Activated naive CD8-positive, alpha-beta T cell (primary cell): ENCODE measurements at regions not wholly inside any gene's neighbourhood (a gene's known extent, or its start where the extent isn't known, plus 50 kb on each side); places are given as distances from the start of the nearest gene placed in this dataset.
"Not testable (repeated sequence)": the region's sequence is repeated elsewhere in the genome, so short reads cannot be mapped to it uniquely, and the experiment has no call there.

Experiments
- H3K27ac Mint-ChIP-seq: one replicate; pipeline ENCODE4 v1.8.0; 2021; ENCODE audit warnings: mixed read lengths
- H3K27me3 Mint-ChIP-seq: one replicate; pipeline ENCODE4 v1.8.0; 2021; ENCODE audit warnings: mixed read lengths
- H3K36me3 Mint-ChIP-seq: one replicate; pipeline ENCODE4 v1.8.0; 2021; ENCODE audit warnings: mixed read lengths
- H3K4me1 Mint-ChIP-seq: one replicate; pipeline ENCODE4 v1.8.0; 2021; ENCODE audit warnings: low read depth, mixed read lengths
- H3K4me3 Mint-ChIP-seq: one replicate; pipeline ENCODE4 v1.8.0; 2021; ENCODE audit warnings: mild to moderate bottlenecking, mixed read lengths
- H3K9me3 Mint-ChIP-seq: one replicate; pipeline ENCODE4 v1.8.0; 2021; ENCODE audit warnings: low read depth, mixed read lengths

- H3K36me3 Mint-ChIP-seq: no peaks in the 10 kb centered on the region
- H3K9me3 Mint-ChIP-seq: no peaks in the 10 kb centered on the region
- no peaks in the 10 kb centered on the region for H3K27me3 Mint-ChIP-seq
- H3K27ac Mint-ChIP-seq: peak overlapping the region; percentile 41
- peak overlapping the region; percentile 30 for H3K4me3 Mint-ChIP-seq
- peaks cover 13% of the 10 kb centered on the region for H3K4me1 Mint-ChIP-seq
These were observed 81.9 kb upstream of the TGFBR2 start for GRCh38 chr3:30524357-30525040.

- peaks cover 18% of the 10 kb centered on the region for H3K4me1 Mint-ChIP-seq
- no peaks in the 10 kb centered on the region for H3K27me3 Mint-ChIP-seq
- H3K4me3 Mint-ChIP-seq: no peak overlapping the region
- no peak overlapping the region for H3K27ac Mint-ChIP-seq
- H3K36me3 Mint-ChIP-seq: no peaks in the 10 kb centered on the region
- no peaks in the 10 kb centered on the region for H3K9me3 Mint-ChIP-seq
These were observed 80.4 kb upstream of the TGFBR2 start for GRCh38 chr3:30526031-30526430.

- no peak overlapping the region for H3K27ac Mint-ChIP-seq
- H3K36me3 Mint-ChIP-seq: no peaks in the 10 kb centered on the region
These were observed 79.2 kb upstream of the TGFBR2 start for GRCh38 chr3:30527186-30527585.

GRCh38 chr3:30527720-30528119, 78.7 kb upstream of the TGFBR2 start:
- Mint-ChIP-seq H3K4me3 (no peak overlapping the region), H3K4me1 (peaks cover 18% of the 10 kb centered on the region), H3K36me3 (no peaks in the 10 kb centered on the region), H3K27ac (no peak overlapping the region), H3K9me3 (no peaks in the 10 kb centered on the region), H3K27me3 (no peaks in the 10 kb centered on the region)

More at GRCh38 chr3:30527186-30527585, 79.2 kb upstream of the TGFBR2 start:
- H3K27me3 Mint-ChIP-seq: no peaks in the 10 kb centered on the region
- no peaks in the 10 kb centered on the region for H3K9me3 Mint-ChIP-seq
- peaks cover 18% of the 10 kb centered on the region for H3K4me1 Mint-ChIP-seq
- no peak overlapping the region for H3K4me3 Mint-ChIP-seq

GRCh38 chr3:30530084-30530483, 76.3 kb upstream of the TGFBR2 start:
- H3K36me3 Mint-ChIP-seq: no peaks in the 10 kb centered on the region
- peaks cover 8% of the 10 kb centered on the region for H3K4me1 Mint-ChIP-seq
- H3K9me3 Mint-ChIP-seq: no peaks in the 10 kb centered on the region
- no peak overlapping the region for H3K27ac Mint-ChIP-seq
- H3K27me3 Mint-ChIP-seq: no peaks in the 10 kb centered on the region
- no peak overlapping the region for H3K4me3 Mint-ChIP-seq

- Mint-ChIP-seq H3K36me3 (no peaks in the 10 kb centered on the region), H3K4me3 (no peak overlapping the region), H3K27me3 (no peaks in the 10 kb centered on the region), H3K27ac (no peak overlapping the region), H3K9me3 (no peaks in the 10 kb centered on the region), H3K4me1 (peaks cover 6% of the 10 kb centered on the region)
These were observed 75.3 kb upstream of the TGFBR2 start for GRCh38 chr3:30531017-30531570.

GRCh38 chr3:30535525-30535924, 70.9 kb upstream of the TGFBR2 start:
- no peaks in the 10 kb centered on the region for H3K36me3 Mint-ChIP-seq
- peaks cover 27% of the 10 kb centered on the region for H3K4me1 Mint-ChIP-seq

GRCh38 chr3:30538791-30539190, 67.6 kb upstream of the TGFBR2 start:
- Mint-ChIP-seq H3K36me3 (no peaks in the 10 kb centered on the region), H3K27me3 (no peaks in the 10 kb centered on the region), H3K4me3 (no peak overlapping the region), H3K4me1 (peaks cover 24% of the 10 kb centered on the region), H3K27ac (no peak overlapping the region), H3K9me3 (peaks cover under 1% of the 10 kb centered on the region)

More at GRCh38 chr3:30535525-30535924, 70.9 kb upstream of the TGFBR2 start:
- no peak overlapping the region for H3K4me3 Mint-ChIP-seq
- H3K27ac Mint-ChIP-seq: no peak overlapping the region
- no peaks in the 10 kb centered on the region for H3K9me3 Mint-ChIP-seq
- H3K27me3 Mint-ChIP-seq: no peaks in the 10 kb centered on the region

GRCh38 chr3:30539206-30539605, 67.2 kb upstream of the TGFBR2 start:
- H3K4me1 Mint-ChIP-seq: peaks cover 24% of the 10 kb centered on the region
- peaks cover 4% of the 10 kb centered on the region for H3K9me3 Mint-ChIP-seq
- no peaks in the 10 kb centered on the region for H3K27me3 Mint-ChIP-seq
- no peak overlapping the region for H3K27ac Mint-ChIP-seq
- H3K4me3 Mint-ChIP-seq: no peak overlapping the region
- H3K36me3 Mint-ChIP-seq: no peaks in the 10 kb centered on the region

GRCh38 chr3:30539772-30540171, 66.6 kb upstream of the TGFBR2 start:
- H3K27me3 Mint-ChIP-seq: no peaks in the 10 kb centered on the region
- no peak overlapping the region for H3K27ac Mint-ChIP-seq
- no peaks in the 10 kb centered on the region for H3K36me3 Mint-ChIP-seq
- H3K4me1 Mint-ChIP-seq: peaks cover 27% of the 10 kb centered on the region
- H3K4me3 Mint-ChIP-seq: no peak overlapping the region
- peaks cover 4% of the 10 kb centered on the region for H3K9me3 Mint-ChIP-seq

- not testable (repeated sequence) for H3K36me3 Mint-ChIP-seq, H3K4me3 Mint-ChIP-seq, H3K9me3 Mint-ChIP-seq, H3K27ac Mint-ChIP-seq, H3K27me3 Mint-ChIP-seq
- H3K4me1 Mint-ChIP-seq: peaks cover 35% of the 10 kb centered on the region
These were observed 65.2 kb upstream of the TGFBR2 start for GRCh38 chr3:30541156-30541555.

- Mint-ChIP-seq H3K4me1 (peaks cover 34% of the 10 kb centered on the region), H3K4me3 (no peak overlapping the region), H3K27me3 (no peaks in the 10 kb centered on the region), H3K36me3 (no peaks in the 10 kb centered on the region), H3K27ac (no peak overlapping the region), H3K9me3 (peaks cover 4% of the 10 kb centered on the region)
These were observed 63.5 kb upstream of the TGFBR2 start for GRCh38 chr3:30542897-30543296.

- no peaks in the 10 kb centered on the region for H3K27me3 Mint-ChIP-seq
- no peaks in the 10 kb centered on the region for H3K36me3 Mint-ChIP-seq
- H3K4me3 Mint-ChIP-seq: no peak overlapping the region
- peaks cover 4% of the 10 kb centered on the region for H3K9me3 Mint-ChIP-seq
- H3K4me1 Mint-ChIP-seq: peaks cover 17% of the 10 kb centered on the region
- H3K27ac Mint-ChIP-seq: no peak overlapping the region
These were observed 61.6 kb upstream of the TGFBR2 start for GRCh38 chr3:30544812-30545211.

GRCh38 chr3:30546934-30547333, 59.5 kb upstream of the TGFBR2 start:
- Mint-ChIP-seq H3K4me1 (peaks cover 26% of the 10 kb centered on the region), H3K27me3 (no peaks in the 10 kb centered on the region), H3K9me3 (peaks cover 4% of the 10 kb centered on the region), H3K4me3 (no peak overlapping the region), H3K27ac (no peak overlapping the region), H3K36me3 (no peaks in the 10 kb centered on the region)

GRCh38 chr3:30547716-30548115, 58.7 kb upstream of the TGFBR2 start:
- H3K4me1 Mint-ChIP-seq: peaks cover 33% of the 10 kb centered on the region
- no peak overlapping the region for H3K27ac Mint-ChIP-seq
- no peak overlapping the region for H3K4me3 Mint-ChIP-seq

GRCh38 chr3:30548600-30548999, 57.8 kb upstream of the TGFBR2 start:
- peaks cover 4% of the 10 kb centered on the region for H3K9me3 Mint-ChIP-seq
- H3K4me1 Mint-ChIP-seq: peaks cover 35% of the 10 kb centered on the region
- H3K36me3 Mint-ChIP-seq: no peaks in the 10 kb centered on the region
- no peak overlapping the region for H3K4me3 Mint-ChIP-seq
- no peak overlapping the region for H3K27ac Mint-ChIP-seq
- H3K27me3 Mint-ChIP-seq: no peaks in the 10 kb centered on the region

More at GRCh38 chr3:30547716-30548115, 58.7 kb upstream of the TGFBR2 start:
- H3K36me3 Mint-ChIP-seq: no peaks in the 10 kb centered on the region
- H3K9me3 Mint-ChIP-seq: peaks cover 4% of the 10 kb centered on the region
- no peaks in the 10 kb centered on the region for H3K27me3 Mint-ChIP-seq
